HG03565 (cell line): ENCODE measurements at regions not wholly inside any gene's neighbourhood (a gene's known extent, or its start where the extent isn't known, plus 50 kb on each side); places are given as distances from the start of the nearest gene placed in this dataset.
"Not testable (repeated sequence)": the region's sequence is repeated elsewhere in the genome, so short reads cannot be mapped to it uniquely, and the experiment has no call there.

Experiments
- ATAC-seq: cut with Tn5 transposase; IDR thresholded peaks from one replicate; pipeline ENCODE4 v1.9.1; 2021; ENCODE audit warnings: mild to moderate bottlenecking, moderate library complexity; ENCODE audit not compliant: unreplicated experiment

DNA sequence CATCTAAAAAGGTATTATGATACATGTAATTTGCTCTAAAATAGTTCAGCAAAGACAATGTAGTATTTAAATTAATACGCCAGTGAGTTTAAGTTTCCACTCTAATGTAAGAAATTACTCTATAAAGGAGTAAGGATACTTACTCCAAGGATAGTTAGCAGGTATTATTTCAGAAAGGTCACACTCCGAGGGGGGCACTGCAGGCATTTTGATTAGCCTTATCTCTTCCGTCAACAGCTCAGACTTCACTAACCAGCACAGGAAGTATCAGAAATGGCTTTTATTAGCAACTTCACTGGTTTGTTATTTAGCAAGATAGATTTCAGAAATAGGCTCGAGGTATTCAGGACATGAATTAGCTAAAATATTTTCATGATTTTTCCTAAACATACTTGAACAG is 127.0 kb downstream of the COX18 start:
- ATAC-seq: no peak

DNA sequence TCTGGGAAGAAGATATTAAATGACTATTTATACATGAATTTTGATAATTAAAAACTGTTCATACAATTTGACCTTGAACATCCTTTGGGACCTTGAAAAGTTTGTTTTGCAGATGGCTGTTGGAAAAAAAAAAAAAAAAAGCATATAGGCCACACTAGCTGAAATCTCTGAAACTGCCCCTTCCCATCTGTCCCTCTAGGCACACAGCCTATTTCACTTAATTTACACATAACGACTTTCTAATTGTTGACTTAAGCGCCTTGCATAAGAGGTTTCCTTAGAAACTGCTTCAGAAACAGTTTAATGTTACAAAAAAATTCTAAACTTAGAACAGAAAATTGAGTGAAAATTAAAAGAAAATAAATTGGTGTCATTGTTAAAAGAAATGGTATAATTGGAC is 131.0 kb downstream of the COX18 start:
- no peak for ATAC-seq

DNA sequence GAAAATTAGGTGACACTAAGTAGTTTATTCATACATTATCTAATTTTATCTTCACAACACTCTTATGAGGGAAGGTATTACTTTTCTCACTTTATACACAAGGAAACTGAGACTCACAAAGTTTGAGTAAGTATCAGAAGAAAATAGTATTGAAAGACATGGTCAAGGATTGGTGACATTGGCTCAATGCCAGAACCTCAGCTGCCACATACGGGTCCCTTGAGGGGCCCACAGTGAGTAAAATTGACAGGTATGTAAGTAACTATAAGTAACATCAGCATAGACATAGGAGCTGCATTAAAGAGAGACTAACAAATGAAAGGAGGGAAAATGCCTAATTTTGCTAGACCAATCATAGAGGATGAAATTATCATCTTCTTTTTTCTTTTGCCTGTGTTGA is 134.1 kb downstream of the COX18 start:
- no peak for ATAC-seq

DNA sequence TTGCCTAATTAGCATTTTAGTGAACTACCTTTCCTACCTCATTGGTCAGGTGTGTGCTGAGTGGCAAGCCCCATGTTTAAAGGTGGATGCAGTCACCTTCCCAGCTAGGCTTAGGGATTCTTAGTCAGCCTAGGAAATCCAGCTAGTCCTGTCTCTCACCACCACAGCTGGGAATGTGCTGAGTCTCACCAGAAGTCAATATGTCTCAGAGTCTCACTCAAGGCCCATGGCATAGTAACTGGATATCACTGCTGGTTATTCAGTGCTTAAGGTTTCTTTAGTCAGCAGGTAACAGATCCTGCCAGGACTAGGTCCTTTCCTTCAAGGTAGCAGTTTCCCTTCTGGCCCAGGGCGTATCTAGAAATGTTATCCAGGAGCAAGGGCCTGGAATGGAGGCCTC is 136.5 kb downstream of the COX18 start:
- no peak for ATAC-seq

GRCh38 chr4:72931346-72931745 is 138.2 kb downstream of the COX18 start:
- ATAC-seq: no peak

DNA sequence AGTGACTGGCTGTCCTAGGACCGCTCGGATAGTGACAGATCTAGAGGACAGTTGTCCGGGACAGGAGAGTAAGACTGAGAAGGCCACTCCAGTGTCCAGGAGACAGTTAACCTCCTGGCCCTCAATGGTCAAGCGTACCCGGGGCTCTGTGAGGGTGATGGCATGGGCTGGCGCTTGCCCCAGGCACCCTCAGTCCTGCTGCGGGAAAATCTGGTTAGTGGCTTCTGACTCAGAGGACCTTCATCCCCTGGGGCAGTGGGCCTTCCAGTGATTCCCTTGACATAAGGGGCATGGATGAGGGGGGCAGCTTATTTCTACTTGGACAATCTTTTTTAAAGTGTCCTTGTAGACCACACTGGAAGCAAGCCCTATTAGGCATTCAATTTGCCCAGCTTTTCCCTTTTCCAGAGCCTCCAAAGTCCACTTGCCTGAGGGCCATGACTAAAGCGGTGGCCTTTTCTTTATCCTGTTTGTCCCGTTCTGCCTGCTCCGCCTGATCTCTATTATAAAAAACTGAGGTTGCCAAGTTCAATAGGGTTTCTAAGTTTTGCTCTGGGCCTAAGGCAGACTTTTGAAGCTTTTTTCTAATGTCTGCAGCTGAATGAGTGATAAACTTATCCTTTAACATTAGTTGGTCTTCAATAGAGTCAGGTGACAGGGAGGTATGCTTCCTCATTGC is 139.8 kb downstream of the COX18 start:
- not testable (repeated sequence) for ATAC-seq

GRCh38 chr4:72924814-72925213 is 144.7 kb downstream of the COX18 start:
- ATAC-seq: no peak

DNA sequence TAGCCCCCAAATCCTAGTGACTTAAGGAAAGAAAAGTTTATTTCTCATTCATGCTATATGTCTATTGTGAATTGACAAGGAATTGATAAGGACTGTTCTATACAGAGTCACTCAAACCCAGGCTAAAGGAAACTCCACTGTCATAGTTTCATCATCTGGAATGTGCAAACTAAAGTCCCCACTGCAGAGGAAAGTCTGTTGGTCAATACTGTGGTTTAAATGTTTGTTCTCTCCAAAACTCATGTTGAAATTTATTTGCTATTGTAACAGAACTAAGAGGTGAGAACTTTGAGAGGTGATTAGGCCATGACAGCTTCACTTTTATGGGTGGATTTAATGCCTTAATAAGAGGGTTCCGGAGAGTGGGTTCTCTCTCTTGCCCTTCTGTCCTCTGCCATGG is 149.6 kb downstream of the COX18 start:
- no peak for ATAC-seq

DNA sequence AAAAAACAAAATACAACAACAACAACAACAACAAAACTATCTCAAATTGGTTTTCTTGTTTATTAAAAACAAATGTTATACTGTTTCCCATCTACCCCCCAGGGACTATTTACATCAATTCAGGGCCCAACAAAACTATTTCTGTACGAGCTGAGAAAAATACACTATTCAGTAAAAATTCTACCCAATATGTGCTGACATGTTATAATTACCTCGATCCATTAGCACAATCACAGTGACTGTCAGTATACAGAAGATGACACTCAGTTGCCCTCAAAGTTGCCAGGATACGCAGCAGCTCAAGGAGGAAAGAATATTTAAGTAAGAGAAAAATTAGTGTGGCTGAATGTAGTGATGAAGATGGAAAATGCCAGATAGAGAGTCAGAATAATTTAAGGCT is 150.1 kb downstream of the COX18 start:
- no peak for ATAC-seq

DNA sequence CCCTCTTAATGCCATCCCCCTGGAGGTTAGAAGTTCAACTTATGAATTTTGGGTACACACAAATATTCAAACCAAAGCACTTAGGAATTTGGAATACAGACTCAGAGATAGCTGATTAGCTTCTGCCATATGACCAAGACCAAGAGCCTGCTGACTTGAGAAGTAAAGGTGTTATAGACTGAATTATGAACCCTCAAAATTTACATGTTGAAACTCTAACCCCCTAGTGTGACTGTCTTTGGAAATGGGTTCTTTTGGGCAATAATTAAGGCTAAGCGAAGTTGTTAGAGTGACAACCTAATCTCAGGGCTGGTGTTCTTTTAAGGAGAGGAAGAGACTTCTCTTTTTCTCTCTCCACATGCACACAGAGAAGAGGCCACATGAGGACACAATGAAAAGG is 151.2 kb downstream of the COX18 start:
- no peak for ATAC-seq

DNA sequence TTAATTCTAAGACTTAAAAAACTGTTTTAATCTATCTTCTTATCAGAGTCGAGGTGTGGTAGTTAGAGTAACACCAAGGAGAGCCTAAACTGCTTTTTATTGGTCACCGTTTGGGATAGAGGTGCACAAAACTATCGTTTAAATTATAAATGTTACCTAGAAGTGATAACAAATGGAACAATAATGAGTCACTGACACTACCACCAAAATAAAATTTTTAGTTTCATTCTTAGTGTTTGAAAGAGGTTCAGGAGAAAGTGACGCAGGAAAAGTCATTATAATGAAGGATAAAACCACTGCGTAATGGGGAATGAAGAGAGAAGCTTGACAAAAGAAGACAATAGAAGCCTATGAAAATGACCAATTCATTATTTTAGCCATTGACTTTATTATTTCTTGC is 158.2 kb downstream of the COX18 start:
- ATAC-seq: no peak

DNA sequence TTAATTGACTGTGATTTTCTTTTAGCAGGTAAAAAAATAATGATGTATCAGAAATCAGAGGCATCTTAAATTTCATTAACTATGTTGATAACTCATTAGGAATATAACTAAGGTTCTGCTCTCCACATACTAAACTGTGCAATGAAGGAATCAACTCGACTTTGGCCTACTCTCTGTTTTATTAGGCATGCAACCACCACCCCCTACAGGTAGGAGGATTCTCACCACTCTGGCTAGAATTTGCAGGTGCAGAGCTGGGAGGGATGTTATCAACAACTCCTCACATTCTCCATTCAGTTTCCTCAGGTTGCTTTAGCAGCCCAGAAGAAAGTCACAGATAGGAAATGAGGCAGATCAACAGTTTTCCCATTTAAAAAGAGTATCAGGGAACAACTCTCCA is 160.1 kb downstream of the COX18 start:
- ATAC-seq: no peak

- ATAC-seq: no peak
Observed at GRCh38 chr4:72902354-72902753, 167.2 kb downstream of the COX18 start.

- no peak for ATAC-seq
Observed at GRCh38 chr4:72901553-72901952, 168.0 kb downstream of the COX18 start.

DNA sequence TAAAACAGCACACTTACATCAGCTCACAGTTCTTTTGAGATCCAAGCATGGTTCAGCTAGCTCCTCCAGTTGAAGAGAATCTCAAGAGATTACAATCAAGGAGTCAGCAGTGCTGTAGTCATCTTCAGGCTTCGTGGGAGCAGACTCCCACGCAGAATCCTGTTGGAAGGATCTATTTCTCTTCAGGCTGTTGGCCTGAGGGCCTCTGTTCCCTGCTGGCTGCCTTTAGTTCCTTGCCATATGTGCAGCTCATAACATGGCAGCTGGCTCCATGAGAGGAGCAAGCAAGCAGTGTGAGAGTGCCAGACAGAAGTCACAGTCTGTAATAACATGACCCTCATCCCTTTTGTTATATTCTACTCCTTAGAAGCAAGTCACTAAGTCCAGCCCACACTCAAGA is 168.6 kb downstream of the COX18 start:
- ATAC-seq: no peak

DNA sequence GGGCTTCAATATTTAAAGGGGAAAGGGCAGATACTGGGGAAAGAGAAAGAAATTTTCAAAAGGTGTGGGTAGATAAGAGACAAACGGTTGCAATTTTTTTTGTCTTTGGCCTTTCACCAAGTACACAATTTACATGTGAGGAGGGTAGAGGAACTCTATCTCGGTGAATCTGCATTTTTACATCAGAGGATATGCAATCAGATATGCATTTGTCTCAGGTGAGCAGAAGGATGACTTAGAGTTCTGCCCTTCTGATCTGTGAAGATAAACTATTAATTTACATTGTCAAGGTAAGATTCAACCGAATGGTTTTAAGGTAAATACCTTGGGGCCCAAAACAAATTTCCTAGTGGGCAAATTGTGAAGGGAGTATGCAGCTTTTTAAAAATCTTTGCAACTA is 169.9 kb downstream of the COX18 start:
- no peak for ATAC-seq

- no peak for ATAC-seq
Observed at GRCh38 chr4:72899214-72899613, 170.3 kb downstream of the COX18 start.

- ATAC-seq: no peak
Observed at GRCh38 chr4:72896515-72896914, 173.0 kb downstream of the COX18 start.

DNA sequence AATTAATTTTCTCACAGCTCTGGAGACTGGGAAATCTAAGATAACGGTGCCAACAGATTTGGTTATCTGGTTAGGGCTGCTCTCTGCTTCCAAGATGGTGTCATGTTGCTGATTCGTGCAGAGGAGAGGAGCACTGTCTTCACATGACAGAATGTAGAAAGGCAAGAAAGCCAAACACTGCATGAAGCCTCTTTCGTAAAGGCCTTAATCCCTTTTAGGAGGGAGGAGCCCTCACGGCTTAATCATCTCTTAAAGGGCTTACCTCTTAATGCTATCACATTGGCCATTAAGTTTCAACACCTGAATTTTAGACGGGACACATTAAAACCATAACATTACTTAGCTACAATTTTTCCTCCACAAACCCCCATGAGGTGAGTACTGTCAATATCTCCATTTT is 174.1 kb downstream of the COX18 start:
- no peak for ATAC-seq

DNA sequence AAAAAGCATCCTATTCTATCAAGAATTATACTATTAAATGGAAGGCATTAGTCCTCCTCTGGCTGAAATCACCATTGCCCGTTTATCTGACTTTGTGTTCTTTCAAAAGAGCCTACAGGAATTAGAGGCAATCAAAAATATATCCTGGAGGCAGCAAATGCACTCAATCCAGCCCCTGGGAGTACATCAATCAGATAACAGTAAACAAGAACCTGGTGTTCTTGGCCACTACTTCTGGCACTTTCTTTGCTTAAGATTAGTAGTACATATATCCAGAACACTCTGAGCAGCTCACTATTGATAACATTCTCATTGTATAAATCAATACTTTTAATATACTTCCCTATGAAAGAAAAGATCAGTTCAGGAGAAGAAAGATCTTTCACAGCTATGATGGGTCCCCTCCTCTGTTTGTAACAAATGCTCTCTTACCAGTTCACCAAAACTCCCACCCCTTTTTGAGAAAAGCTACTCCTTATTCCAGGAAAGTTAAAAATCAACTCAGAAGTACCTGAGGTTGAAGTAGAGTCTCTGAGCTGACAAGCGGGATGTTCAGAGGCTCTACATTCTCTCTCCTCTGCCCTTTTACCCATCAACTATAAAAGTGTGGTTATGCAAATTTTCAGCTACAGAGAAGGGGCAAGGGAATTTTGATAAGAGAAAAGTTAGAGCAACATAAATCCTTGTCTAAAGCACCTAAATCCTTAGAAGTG is 176.0 kb downstream of the COX18 start:
- ATAC-seq: no peak

GRCh38 chr4:72888331-72888730 is 181.2 kb downstream of the COX18 start:
- ATAC-seq: no peak

- ATAC-seq: no peak
Observed at GRCh38 chr4:72887152-72887551, 182.4 kb downstream of the COX18 start.

DNA sequence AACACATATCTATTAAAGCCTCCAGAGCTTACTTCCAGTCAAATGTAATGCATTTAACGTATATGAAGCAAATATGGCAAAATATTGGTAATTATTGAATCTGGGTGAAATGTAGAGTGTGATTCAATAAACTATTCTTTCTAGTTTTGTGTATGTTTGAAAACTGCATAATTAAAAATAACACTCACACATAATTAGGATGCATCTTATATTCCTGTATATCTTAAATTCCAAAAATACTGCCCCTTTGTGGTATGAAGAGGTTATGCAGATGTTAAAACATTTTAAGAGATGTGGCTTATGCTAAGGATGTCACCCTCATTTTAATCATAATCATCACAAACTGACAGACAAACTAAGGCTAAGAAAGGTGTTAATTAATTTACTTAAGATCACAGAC is 182.9 kb downstream of the COX18 start:
- no peak for ATAC-seq
